H9 (cell line): ENCODE measurements at regions not wholly inside any gene's neighbourhood (a gene's known extent, or its start where the extent isn't known, plus 50 kb on each side); places are given as distances from the start of the nearest gene placed in this dataset.

Experiments
- DNase-seq: peaks from one replicate; pipeline ENCODE4 v3.0.0-alpha.2; 2017
- H2AFZ ChIP-seq: one replicate; pipeline ENCODE4 v1.6.1; 2013; ENCODE audit warnings: mild to moderate bottlenecking, low read length, control low read depth, moderate library complexity
- H2AK5ac ChIP-seq: 2 replicates; pipeline ENCODE4 v1.6.1; 2013; ENCODE audit warnings: low read length, control low read depth, mixed read lengths; ENCODE audit not compliant: insufficient read length
- H2BK120ac ChIP-seq: one replicate; pipeline ENCODE4 v1.6.1; 2013; ENCODE audit warnings: low read depth, mild to moderate bottlenecking, low read length, control low read depth, inconsistent platforms; ENCODE audit not compliant: poor library complexity, severe bottlenecking
- H2BK12ac ChIP-seq: 2 replicates; pipeline ENCODE4 v1.6.1; 2013; ENCODE audit warnings: low read length, control low read depth, mixed read lengths, low read depth; ENCODE audit not compliant: insufficient read length
- H2BK15ac ChIP-seq: 2 replicates; pipeline ENCODE4 v1.6.1; 2013; ENCODE audit warnings: low read depth, low read length, control low read depth
- H2BK20ac ChIP-seq: one replicate; pipeline ENCODE4 v1.6.1; 2013; ENCODE audit warnings: low read depth, mild to moderate bottlenecking, low read length, control low read depth, inconsistent platforms; ENCODE audit not compliant: poor library complexity, severe bottlenecking
- H2BK5ac ChIP-seq: 2 replicates; pipeline ENCODE4 v1.6.1; 2013; ENCODE audit warnings: low read length, control low read depth, mixed read lengths; ENCODE audit not compliant: insufficient read length
- H3K14ac ChIP-seq: 2 replicates; pipeline ENCODE4 v1.6.1; 2013; ENCODE audit warnings: low read length, control low read depth; ENCODE audit not compliant: insufficient read depth
- H3K18ac ChIP-seq: 2 replicates; pipeline ENCODE4 v1.6.1; 2013; ENCODE audit warnings: low read depth, mild to moderate bottlenecking, mixed read lengths, low read length, control low read depth; ENCODE audit not compliant: insufficient read length
- H3K23ac ChIP-seq: 2 replicates; pipeline ENCODE4 v1.6.1; 2013; ENCODE audit warnings: low read length, control low read depth, mixed read lengths, low read depth; ENCODE audit not compliant: insufficient read length
- H3K23me2 ChIP-seq: 2 replicates; pipeline ENCODE4 v1.6.1; 2013; ENCODE audit warnings: low read depth, mild to moderate bottlenecking, mixed read lengths, low read length, control low read depth; ENCODE audit not compliant: insufficient read length, poor library complexity, severe bottlenecking
- H3K27ac ChIP-seq: 2 replicates; pipeline ENCODE4 v1.5.1; 2013; ENCODE audit warnings: low read length, control low read depth, mixed read lengths, low read depth; ENCODE audit not compliant: insufficient read length
- H3K27me3 ChIP-seq: 2 replicates; pipeline ENCODE4 v1.6.1; 2013; ENCODE audit warnings: low read length, control low read depth, inconsistent platforms; ENCODE audit not compliant: insufficient read depth
- H3K4ac ChIP-seq: 2 replicates; pipeline ENCODE4 v1.6.1; 2013; ENCODE audit warnings: low read depth, mild to moderate bottlenecking, control low read depth, inconsistent platforms, low read length, moderate library complexity
- H3K4me1 ChIP-seq: 2 replicates; pipeline ENCODE4 v1.6.1; 2013; ENCODE audit warnings: low read length, control low read depth, inconsistent platforms; ENCODE audit not compliant: insufficient read depth
- H3K4me2 ChIP-seq: 2 replicates; pipeline ENCODE4 v1.6.1; 2013; ENCODE audit warnings: low read length, control low read depth, mixed read lengths; ENCODE audit not compliant: insufficient read length, insufficient read depth
- H3K56ac ChIP-seq: 2 replicates; pipeline ENCODE4 v1.6.1; 2013; ENCODE audit warnings: low read depth, mild to moderate bottlenecking, mixed read lengths, low read length, control low read depth; ENCODE audit not compliant: insufficient read length
- H3K79me1 ChIP-seq: 2 replicates; pipeline ENCODE4 v1.6.1; 2013; ENCODE audit warnings: low read depth, mild to moderate bottlenecking, moderate library complexity, low read length, control low read depth, inconsistent platforms; ENCODE audit not compliant: insufficient read depth, poor library complexity, severe bottlenecking
- H3K79me2 ChIP-seq: 2 replicates; pipeline ENCODE4 v1.6.1; 2013; ENCODE audit warnings: low read length, control low read depth, inconsistent platforms; ENCODE audit not compliant: insufficient read depth
- H3K9ac ChIP-seq: 2 replicates; pipeline ENCODE4 v1.6.1; 2013; ENCODE audit warnings: low read length, control low read depth, mixed read lengths; ENCODE audit not compliant: insufficient read length; ENCODE audit errors: extremely low read depth
- H3K9me3 ChIP-seq: one replicate; pipeline ENCODE4 v1.6.1; 2013; ENCODE audit warnings: low read depth, low read length, inconsistent platforms; ENCODE audit not compliant: control insufficient read depth
- H3T11ph ChIP-seq: one replicate; pipeline ENCODE4 v1.6.1; 2013; ENCODE audit warnings: mild to moderate bottlenecking, low read length, control low read depth, inconsistent platforms
- H4K20me1 ChIP-seq: one replicate; pipeline ENCODE4 v1.6.1; 2013; ENCODE audit not compliant: control insufficient read depth, insufficient read length, insufficient read depth
- H4K5ac ChIP-seq: 2 replicates; pipeline ENCODE4 v1.6.1; 2013; ENCODE audit warnings: low read depth, mild to moderate bottlenecking, mixed read lengths, low read length, control low read depth; ENCODE audit not compliant: insufficient read length
- H4K8ac ChIP-seq: replicated peaks from 2 replicates; pipeline ENCODE4 v1.6.1; 2013; ENCODE audit warnings: low read length, control low read depth, mixed read lengths, low read depth; ENCODE audit not compliant: insufficient read length
- H4K91ac ChIP-seq: 2 replicates; pipeline ENCODE4 v1.6.1; 2013; ENCODE audit warnings: low read depth, mild to moderate bottlenecking, moderate library complexity, mixed read lengths, low read length, control low read depth; ENCODE audit not compliant: insufficient read length
- H3K27ac Mint-ChIP-seq, 3 experiments: 2 replicates in 2 of 3; 3 replicates in 1 of 3; pipeline ENCODE4 v1.8.0; 2020 to 2021; ENCODE audit warnings: mixed read lengths in 3 of 3, mild to moderate bottlenecking in 1 of 3, moderate library complexity in 1 of 3
- H3K27me3 Mint-ChIP-seq: 2 replicates; pipeline ENCODE4 v1.8.0; 2021; ENCODE audit warnings: low read depth, mild to moderate bottlenecking, moderate library complexity, mixed read lengths
- H3K36me3 Mint-ChIP-seq, 3 experiments: 2 replicates in 2 of 3; 3 replicates in 1 of 3; pipeline ENCODE4 v1.8.0; 2020 to 2021; ENCODE audit warnings: low read depth in 3 of 3, mixed read lengths in 3 of 3; ENCODE audit not compliant: insufficient read depth in 1 of 3
- H3K4me1 Mint-ChIP-seq, 2 experiments: 2 replicates each; pipeline ENCODE4 v1.8.0; 2020; ENCODE audit warnings: mixed read lengths in 2 of 2
- H3K4me3 Mint-ChIP-seq, 2 experiments: 2 replicates in 1 of 2; 3 replicates in 1 of 2; pipeline ENCODE4 v1.8.0; 2020 to 2021; ENCODE audit warnings: mild to moderate bottlenecking in 2 of 2, mixed read lengths in 2 of 2, moderate library complexity in 1 of 2
- H3K9me3 Mint-ChIP-seq, 2 experiments: 2 replicates in 1 of 2; 3 replicates in 1 of 2; pipeline ENCODE4 v1.8.0; 2020; ENCODE audit warnings: mild to moderate bottlenecking in 2 of 2, mixed read lengths in 2 of 2, moderate library complexity in 1 of 2
- CTCF ChIP-seq: fragments of 200-600 bp; sonication (generic); conservative IDR thresholded peaks from 3 replicates; pipeline ENCODE4 v1.8.0; 2021; ENCODE audit warnings: antibody characterized with exemption, mild to moderate bottlenecking
- WGBS: extraction: QIAGEN DNeasy Blood & Tissue Kit; methylation state at CpG from one replicate; pipeline ENCODE4 v1.1.7; 2013; ENCODE audit warnings: missing lambda C conversion rate, low lambda C conversion rate, mixed read lengths; ENCODE audit not compliant: insufficient read length; ENCODE audit errors: extremely low coverage; 5-methylcytosine and 5-hydroxymethylcytosine counted together

GRCh38 chr7:84372155-84372621 is 177.6 kb upstream of the SEMA3A start:
- no peak for TF ChIP-seq CTCF
- Histone ChIP-seq H3K9ac (no peak overlapping the region), H3K23me2 (no peaks in the 10 kb centered on the region), H2BK5ac (no peak overlapping the region), H3K27me3 (no peaks in the 10 kb centered on the region), H3K14ac (no peak overlapping the region), H3K18ac (no peak overlapping the region), H3K27ac (no peak overlapping the region), H3K23ac (no peak overlapping the region), H3K4me2 (no peak overlapping the region), H4K8ac (no peak overlapping the region), H3K79me2 (no peaks in the 10 kb centered on the region), H3K4me1 (no peaks in the 10 kb centered on the region), H4K5ac (no peak overlapping the region), H4K20me1 (no peaks in the 10 kb centered on the region), H2BK120ac (no peak overlapping the region), H2BK12ac (no peak overlapping the region), H2BK20ac (no peak overlapping the region), H3K4ac (no peak overlapping the region), H3T11ph (no peak overlapping the region), H2AFZ (no peak overlapping the region), H3K79me1 (no peaks in the 10 kb centered on the region), H2AK5ac (no peak overlapping the region), H2BK15ac (no peak overlapping the region), H3K9me3 (no peaks in the 10 kb centered on the region), H3K56ac (no peak overlapping the region), H4K91ac (no peak overlapping the region)
- no peak for DNase-seq
- Mint-ChIP-seq H3K36me3 (no peaks in the 10 kb centered on the region; a peak in 1 of 7 replicates), H3K4me3 (no peak overlapping the region), H3K27ac (no peak overlapping the region), H3K4me1 (peaks cover 0 to 6% of the 10 kb centered on the region in 2 experiments; a peak in 1 of 4 replicates), H3K9me3 (no peaks in the 10 kb centered on the region), H3K27me3 (no peaks in the 10 kb centered on the region)
- WGBS: no CpG with 5 or more reads among the region's 3 CpGs
